GM18907 (cell line): ENCODE measurements at regions not wholly inside any gene's neighbourhood (a gene's known extent, or its start where the extent isn't known, plus 50 kb on each side); places are given as distances from the start of the nearest gene placed in this dataset.

Experiments
- ATAC-seq: cut with Tn5 transposase; IDR thresholded peaks from one replicate; pipeline ENCODE4 v1.9.1; 2021; ENCODE audit warnings: mild to moderate bottlenecking, moderate library complexity; ENCODE audit not compliant: unreplicated experiment

DNA sequence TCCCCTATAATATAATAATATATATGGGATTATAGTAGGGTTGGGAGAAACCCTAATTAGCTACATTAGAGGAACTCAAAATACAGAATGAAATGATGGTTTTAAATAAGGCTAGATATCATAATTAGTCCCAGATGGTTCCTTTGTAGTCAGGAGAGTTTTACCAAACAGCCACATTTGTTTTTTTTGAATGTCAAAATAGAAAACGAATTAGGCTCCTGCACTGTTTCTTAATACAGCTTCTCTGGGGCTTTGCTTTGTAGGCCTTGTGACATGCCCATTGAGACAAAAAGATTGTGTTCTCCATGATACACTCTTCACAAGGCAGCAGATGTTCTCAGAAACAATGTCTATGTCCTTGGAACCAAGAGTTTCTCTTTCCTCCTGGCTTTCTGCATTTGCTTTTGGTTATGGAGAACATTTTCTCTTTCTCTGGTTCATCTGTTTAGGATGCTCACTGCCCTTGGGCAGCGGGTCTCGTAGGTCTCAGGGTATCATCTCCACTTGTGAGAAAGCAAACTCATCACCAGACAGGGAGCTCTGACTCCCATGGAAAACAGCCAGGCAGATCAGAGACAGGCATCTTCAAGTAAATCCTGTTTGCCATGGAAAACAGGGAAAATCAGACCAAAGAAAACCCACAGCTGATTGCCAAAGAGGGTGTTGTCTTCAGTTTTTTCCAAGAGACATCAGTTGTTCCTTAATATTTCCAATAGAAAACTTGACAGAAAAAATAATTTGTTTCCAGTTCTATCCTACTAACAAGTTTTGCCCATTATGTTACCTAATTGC lies 54.1 kb upstream of the RPS23 start:
- ATAC-seq: no peak

DNA sequence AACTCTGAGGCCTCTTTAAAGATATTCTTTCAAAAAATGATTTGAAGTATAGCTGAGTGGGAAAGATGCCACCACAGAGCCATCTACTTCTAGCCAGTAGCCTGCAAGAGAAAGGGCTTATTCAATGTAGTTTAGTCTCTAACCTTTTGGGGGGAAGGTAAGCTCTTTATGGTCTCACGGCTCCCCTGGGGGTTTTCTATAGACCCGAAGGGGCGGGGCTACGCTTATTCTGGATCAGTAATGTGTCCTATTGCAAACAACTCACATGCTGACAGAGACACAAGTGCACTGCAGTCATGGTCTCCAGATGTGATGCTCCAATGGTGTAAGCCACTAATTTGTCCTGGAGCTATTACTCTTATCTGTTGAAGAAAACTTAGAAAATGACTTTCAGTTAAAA lies 53.4 kb upstream of the RPS23 start:
- no peak for ATAC-seq

DNA sequence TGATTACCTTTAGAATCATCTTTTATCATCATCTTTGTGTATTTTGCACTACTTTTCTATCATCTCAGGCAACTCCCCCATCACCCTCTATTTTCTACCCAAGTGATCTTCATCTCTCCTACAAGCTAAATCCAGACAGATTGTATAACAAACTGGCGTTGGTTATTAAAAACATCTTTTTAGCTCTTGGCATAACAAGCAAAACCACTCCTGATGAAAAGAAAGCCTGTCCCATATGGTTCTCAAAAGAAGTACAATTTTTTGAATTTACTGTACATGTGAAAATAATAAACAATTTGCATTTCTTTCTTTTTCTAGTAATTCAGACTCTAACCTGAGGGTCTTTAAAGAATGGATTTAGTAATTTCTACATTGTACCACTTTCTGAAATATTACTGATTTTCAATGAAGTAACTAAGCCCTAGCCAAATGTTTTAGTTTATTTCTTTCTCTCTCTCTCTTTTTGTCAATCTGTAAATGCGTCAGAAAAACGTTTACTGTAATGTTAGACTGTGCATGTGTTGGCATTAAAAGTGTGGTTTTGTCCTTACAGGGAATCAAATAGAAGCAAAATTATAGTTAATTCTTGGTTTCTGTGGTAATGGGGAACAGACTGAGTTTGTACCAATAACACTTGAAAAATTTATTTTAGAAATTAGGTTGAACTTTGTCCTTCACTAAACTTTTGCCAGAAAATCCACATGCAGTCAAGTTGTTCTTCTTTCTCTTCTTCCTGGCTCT lies 52.5 kb upstream of the RPS23 start:
- no peak for ATAC-seq

DNA sequence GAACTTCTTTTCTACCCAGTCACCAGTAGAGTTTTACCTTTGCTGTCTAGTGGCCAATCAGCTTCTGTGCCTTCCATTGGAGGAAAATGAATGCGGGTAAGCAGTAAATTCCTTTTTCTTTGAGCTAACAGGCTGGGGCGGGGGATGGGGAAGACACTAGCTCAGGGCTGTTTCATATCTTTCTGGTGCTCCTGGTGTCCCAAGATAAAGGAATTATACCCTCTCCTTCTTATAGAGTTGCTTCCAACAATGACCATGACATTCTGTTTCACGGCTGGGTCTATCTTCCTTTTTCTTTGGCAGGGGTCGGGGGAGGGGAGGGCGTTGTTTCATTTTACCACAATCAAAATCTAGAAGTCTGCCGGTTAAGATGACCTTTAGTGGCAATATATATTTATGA lies 51.2 kb upstream of the RPS23 start:
- no peak for ATAC-seq
